ENCODE measurements at regions not wholly inside any gene's neighbourhood (a gene's known extent, or its start where the extent isn't known, plus 50 kb on each side); places are given as distances from the start of the nearest gene placed in this dataset.
"Not testable (repeated sequence)": the region's sequence is repeated elsewhere in the genome, so short reads cannot be mapped to it uniquely, and the experiment has no call there.

DNA sequence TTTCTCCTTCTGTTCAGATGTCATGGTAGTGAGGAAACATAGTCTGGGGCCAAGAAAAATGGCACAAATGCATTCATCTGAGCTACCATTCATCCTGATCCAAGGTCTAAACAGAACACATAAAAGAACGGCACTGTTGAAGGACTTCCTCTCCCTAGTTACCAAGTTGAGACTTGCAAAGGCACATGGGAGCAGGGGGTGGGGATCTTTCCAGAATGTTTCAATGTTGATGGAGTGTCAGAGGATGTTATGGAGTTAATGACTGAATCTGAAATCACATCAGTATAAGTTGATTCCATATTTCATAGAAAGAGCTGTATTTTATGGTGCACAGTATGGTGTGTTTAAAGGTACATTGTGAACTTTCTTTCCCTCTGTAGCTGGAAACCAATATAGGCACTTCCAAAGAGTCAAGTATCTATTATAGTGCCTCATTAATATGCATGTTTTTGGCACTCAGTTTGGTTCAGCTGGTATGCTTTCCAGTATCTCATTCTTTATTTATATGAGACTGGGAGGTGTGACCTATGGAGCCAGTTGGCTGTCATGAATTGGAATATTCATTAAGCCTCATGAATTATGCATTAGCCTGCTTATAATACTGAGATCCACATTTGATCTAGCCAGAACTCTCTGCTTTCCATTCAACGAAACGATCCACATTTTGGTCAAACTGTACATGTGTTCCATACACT, 603.0 kb downstream of the NR2F1-AS1 start:
- no peak for FAIRE-seq

DNA sequence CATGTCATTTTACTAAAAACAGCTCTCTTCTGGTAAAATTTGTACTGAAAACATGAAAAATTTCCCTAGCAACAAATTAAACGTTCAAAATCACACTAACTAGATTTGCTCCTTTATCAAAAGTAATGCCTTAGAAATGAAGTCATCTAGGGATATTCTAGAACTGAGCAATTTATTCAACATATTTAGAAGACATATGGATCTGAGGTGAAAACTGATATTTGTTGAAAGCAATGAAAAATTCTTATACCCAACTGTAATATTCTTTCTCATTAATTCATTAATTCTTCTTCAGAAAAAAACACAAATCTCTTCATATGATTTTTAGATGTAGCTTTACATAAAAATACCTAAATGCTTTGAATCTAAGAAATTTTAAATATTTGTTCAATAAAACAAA, 604.9 kb downstream of the NR2F1-AS1 start:
- no peak for FAIRE-seq

DNA sequence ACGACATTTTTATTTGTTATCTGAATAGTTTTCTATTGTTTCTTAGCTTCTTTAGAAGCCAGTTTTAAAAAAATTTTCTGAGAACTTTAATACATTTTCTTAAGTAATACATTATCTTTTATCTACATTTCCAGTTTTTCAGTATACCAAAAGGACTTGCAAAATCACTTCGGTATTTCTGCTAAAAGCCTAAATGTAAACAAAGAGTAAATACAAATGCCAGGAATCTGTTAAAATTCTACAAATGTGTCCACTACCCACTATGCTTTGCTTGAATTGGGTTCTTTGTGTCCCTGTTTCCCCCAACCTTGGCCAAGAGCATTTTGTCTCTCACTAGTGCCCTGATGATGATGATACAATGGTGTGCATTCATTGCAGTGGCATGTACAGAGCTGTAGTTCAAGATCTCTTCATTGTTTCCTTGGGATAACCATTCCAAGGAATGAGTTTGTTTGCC, 611.2 kb downstream of the NR2F1-AS1 start:
- FAIRE-seq, result no peak

DNA sequence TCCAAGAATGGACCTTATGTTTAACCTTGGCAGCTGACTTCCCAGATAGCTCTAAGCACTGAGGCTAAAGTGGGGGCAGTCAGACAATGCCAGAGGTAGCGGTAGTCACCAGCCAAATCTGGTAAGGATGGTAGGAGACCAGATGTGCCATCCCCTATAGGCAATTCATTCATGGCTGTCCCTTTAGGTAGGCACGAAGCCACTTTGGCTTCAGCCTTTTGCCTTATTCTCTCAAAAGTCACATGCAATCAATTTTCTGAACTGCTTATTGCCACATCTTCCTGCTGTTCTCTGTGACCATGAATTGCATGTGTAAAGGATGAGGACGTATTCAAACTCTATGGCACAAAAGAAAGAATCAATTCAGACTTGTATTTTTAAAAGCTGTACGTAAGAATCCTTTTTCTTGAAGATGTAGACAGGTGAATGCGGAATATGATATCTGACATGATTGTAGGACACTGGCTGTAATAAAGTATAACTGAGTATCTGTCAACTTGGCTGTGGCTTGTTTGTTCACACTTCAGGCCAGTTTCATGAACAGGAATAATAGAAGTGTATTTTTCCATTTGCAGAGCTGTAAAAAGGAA, 611.7 kb downstream of the NR2F1-AS1 start:
- FAIRE-seq, result no peak

DNA sequence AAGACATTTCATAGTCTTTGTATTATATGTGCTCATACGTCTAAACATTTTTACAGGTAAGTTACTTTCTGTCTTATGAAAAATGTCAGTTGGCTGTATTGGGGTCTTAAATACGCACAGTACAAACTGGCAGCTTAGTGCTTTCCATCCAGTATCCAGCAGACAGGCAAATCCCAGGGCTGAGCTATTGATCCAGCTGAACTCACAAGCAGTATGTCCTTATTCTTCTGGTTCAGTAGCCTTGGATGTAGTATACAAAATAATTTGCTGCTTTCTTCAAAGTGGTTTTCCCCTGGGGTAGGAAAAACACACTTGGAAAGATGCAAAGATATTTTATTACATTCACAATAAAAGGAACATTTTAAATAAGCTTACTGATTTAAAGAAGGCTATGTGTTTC, 617.2 kb downstream of the NR2F1-AS1 start:
- FAIRE-seq, result no peak

DNA sequence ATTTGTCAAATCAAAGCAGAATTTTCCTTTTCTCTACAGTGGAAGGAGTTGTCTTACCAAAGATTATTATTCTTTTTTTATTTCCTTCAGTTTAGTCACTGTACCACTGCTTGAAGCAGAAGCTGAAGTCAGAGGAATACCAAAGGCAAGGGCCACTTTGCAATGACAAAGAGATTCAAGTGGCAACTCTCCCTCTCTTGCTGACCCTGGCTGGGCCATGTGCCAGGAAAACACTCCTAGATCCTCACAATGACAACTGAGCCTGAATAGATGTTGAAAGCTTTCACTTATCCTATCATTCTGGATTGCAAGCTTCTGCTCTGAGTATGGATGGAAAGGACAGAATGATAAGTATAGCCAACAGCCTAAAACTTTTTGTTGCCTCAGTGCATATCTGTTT, 618.3 kb downstream of the NR2F1-AS1 start:
- no peak for FAIRE-seq

DNA sequence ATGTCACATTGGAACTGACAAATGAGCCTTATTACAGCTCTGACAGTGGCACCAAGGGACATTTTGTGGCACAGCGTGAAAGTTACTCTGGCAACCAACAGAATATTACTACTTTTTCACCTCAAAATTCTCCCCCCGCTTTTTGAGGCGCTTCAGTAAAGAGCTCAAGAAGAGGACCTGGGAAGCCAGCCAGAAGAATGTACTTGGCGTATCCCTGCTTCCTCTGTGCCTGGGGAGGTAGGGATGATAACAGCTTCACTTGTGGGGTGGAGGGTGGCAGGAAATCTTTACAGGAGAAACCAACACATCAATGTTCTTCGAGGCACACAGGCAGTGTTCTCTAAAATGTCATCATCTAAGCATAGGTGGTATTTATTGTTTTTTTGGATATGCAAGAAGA, 624.1 kb downstream of the NR2F1-AS1 start:
- no peak for FAIRE-seq

DNA sequence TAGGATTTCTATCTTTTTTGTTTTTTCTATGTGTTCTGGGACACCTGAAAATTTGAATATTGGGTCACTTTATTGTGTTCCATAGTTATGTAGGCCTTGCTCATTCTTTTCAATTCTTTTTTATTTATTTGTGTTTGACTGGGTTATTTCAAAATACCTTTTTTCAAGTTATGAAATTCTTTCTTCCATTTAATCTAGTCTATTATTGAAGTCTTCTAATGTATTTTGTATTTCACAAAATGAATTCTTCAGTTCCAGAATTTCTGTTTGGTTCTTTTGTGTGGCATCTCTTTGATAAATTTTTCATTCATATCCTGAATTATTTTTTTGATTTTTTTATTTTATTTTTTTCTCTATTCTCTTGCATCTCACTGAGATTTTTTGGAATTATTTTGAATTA, 628.8 kb downstream of the NR2F1-AS1 start:
- FAIRE-seq, result peak; percentile 27

DNA sequence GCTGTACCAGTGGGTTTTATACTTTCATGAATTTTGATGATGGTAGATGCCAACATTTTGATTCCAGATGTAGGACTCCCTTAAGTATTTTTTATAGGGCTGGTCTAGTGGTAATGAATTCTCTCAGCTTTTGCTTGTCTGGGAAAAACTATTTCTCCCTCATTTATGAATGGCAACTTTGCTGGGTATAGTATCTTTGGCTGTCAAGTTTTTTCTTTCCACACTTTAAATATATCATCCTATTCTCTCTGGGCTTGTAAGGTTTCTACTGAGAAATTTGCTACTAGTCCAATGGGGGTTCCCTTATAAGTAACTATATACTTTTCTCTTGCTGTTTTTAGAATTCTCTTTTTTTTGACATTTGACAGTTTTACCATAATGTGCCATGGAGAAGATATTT, 629.3 kb downstream of the NR2F1-AS1 start:
- no peak for FAIRE-seq

DNA sequence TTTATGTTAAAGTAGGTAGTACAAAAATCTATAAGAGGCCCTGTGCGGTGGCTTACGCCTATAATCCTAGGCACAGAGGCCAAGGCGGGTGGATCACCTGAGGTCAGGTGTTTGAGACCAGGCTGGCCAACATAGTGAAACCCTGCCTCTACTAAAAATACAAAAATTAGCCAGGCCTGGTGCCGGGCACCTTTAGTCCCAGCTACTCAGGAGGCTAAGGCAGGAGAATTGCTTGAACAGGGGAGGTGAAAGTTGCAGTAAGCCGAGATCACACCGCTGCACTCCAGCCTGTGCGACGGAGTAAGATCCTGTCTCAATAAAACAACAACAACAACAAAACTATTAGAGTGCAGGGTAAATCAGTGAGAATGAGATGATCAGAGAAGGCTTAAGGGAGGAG, 634.5 kb downstream of the NR2F1-AS1 start:
- no peak for FAIRE-seq

DNA sequence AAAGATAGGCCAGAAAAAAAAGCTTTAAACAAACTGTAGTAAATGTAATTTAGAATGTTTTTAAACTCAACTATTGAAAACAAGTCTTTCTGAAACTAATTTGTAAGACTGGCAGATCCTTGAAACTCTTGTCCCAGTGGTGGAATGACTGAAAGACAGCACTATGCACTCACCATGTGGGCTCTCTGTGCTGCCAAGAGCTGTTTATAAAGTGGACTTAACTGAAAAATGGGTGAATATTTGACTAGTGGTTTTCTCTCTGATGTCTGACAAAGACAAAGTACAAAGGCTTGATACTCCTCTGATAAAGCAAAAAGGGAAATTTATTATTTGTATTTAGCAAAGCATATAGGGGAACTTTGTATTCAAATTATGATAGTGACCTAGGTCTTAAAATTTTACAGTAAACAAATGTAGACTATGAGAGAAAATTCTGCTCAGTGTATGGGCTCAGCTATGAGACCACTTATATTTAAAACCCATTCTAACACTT, 635.4 kb downstream of the NR2F1-AS1 start:
- FAIRE-seq, result no peak

DNA sequence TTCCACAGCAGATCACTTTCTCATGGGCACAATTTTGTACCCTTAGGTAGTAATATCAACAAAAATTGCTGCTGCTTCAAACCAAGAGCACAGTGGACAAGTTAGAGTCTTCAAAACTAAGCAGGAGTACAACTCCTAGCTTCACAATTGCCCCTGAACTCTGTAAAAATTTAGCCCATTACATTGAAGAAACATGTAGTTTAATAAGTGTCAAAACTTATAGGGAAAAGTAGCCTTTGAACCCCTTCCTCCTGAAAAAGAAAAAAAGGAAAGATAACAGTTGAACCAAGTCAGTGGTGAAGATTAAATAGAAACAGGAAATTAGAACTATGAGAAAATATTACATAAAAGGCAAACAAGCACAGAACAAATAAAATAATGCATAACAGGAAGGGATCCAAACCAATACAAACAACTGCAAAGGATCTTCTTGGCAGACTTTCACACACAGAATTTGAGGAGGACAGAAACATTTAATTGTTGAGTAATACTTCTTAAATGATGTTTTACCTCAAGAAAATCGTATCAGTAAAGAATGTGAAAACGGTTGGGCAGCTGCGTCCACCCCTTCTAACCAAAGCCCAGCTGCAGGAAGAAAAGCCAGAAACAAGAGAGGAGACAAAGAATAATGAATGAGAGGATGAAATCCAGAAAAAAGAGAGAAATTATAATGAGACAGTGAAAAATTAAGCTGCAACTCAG, 636.0 kb downstream of the NR2F1-AS1 start:
- FAIRE-seq, result no peak

DNA sequence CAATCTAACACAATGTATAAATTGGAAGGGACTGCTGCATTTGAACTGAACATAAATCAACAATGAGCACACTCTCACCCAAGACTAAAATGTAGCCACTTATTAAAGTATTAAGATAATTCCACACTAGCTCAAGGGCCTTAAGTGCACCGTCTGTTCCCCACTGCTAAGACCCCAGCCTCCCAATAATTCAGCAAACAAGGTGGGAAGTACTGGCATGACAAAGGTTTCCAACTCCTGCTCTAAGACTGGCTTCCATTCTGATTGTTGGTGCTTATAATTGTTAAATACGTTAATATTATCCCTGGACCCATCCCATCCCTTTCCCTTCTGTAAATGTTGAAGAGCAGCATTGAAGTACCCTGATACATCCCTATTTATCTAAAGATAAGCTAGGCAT, 636.7 kb downstream of the NR2F1-AS1 start:
- no peak for FAIRE-seq

DNA sequence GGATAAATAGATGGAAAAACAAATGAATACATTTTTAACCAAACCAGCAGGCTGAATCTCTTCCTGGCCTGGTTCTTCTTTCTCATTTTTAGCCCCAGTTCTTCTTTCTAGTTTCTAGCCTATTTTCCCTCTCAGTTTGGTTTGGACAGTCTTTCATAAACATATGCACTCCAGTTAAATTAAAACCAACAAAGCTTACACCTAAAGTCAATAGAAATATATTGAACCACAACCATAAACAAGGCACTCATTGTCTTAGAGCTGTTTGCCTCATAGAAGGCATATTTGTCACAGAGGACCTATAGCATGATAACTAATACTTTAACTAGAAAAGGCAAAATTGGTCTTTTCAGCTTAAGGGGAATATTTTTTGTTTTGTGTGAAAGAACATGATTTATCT, 638.3 kb downstream of the NR2F1-AS1 start:
- no peak for FAIRE-seq

DNA sequence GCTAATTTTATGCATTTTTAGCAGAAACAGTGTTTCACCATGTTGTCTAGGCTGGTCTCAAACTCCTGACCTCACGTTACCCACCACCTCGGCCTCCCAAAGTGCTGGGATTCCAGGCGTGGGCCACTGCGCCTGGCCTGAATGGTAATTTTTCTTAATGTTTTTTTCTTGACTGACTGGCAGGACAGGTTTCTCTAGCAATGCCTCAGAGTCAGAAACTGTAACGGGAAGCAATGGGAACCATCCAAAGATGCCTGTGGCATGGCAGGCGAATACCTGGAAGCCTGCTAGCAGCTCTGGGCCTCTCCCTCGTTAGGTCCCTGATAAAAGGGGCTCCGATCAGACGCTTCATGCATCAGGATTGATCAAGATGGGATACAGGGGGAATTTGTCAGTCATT, 639.2 kb downstream of the NR2F1-AS1 start:
- FAIRE-seq, result no peak

DNA sequence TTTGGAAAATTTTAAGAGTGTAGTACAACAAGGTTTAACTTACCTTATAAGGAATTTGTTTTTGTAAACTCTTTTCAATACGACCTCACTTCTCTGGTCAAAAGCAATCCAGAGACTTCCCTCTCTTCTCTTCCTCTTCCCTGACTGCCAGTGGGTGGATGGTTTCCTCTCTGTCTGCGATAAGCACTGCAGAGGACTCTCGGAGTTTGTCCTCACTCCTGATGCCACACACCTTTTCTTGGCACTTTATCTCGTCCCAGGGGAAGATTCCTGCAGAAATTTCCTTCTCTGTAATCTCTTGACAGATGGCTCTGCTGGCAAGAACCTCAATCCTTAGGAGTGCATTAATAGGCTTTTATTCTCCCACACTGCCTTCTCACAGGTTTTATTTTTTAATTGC, 641.6 kb downstream of the NR2F1-AS1 start:
- FAIRE-seq, result no peak

DNA sequence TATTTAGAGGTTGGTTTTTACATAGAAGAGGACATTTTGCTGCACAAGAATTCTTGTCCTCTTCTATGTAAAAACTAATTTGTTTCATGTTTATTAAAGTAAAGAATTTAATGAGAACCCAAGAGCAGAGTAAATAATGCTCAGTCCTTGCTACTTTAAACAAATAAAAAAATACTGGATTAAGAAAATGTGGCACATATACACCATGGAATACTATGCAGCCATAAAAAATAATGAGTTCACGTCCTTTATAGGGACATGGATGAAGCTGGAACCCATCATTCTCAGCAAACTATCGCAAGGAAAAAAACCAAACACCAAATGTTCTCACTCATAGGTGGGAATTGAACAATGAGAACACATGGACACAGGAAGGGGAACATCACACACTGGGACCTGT, 643.6 kb downstream of the NR2F1-AS1 start:
- FAIRE-seq, result not testable (repeated sequence)

DNA sequence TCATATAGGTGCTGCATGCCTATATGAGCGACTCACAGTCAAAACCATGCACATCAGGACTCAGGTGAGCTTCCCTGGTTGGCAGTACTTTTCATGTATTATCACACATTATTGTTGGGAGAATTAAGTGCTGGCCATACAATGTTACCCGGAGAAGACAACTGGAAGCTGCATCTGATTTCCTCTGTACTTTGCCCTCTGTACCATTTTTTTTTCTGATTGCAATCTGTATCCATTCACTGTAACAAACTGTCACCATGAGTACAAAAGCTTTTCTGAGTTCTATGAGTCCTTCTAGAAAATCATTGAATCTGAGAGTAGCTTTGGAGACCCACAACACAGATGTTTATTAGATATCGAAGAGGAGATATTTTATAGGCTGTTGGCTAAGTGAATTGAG, 651.0 kb downstream of the NR2F1-AS1 start:
- no peak for FAIRE-seq

DNA sequence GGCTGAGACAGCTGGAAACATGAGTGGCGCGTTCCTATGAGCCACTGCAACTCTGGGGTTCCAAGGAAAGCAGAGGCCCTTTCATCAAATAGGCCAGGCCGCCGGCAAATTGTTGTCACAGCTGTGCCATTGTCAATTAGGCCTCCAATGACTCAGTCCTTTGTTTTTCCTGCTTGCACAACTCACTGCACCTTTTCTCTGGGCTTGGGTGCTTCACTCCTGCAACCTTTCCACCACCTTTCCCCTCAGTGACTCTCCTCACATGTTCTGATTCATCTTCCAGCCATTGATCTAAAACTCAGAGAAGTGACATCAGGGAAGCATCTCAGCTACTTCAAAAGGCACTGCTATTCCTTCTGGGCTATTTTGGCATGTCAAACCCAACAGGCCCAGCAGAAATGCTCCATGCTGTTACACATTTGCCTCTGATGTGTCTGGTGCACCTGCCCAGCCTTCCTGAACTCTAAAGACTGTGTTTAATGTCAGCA, 653.7 kb downstream of the NR2F1-AS1 start:
- no peak for FAIRE-seq

DNA sequence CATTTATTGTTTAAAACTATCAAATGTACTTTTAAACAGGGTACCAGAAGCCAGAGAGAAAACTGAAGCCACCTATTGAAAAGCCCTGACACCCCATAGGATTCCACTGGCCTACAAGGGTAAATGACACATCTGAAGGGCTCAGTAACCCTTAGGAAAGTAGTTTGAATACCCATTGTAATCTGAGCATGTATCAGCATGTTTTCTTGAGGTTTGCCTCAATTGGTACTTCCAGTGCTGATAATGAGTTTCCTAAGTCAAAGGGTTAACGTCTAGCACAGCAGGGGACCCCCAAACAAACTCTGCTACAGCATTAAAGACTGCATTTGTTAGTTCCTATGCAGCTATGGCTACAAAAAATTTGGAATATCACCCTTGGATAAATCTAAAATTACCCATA, 657.1 kb downstream of the NR2F1-AS1 start:
- no peak for FAIRE-seq

DNA sequence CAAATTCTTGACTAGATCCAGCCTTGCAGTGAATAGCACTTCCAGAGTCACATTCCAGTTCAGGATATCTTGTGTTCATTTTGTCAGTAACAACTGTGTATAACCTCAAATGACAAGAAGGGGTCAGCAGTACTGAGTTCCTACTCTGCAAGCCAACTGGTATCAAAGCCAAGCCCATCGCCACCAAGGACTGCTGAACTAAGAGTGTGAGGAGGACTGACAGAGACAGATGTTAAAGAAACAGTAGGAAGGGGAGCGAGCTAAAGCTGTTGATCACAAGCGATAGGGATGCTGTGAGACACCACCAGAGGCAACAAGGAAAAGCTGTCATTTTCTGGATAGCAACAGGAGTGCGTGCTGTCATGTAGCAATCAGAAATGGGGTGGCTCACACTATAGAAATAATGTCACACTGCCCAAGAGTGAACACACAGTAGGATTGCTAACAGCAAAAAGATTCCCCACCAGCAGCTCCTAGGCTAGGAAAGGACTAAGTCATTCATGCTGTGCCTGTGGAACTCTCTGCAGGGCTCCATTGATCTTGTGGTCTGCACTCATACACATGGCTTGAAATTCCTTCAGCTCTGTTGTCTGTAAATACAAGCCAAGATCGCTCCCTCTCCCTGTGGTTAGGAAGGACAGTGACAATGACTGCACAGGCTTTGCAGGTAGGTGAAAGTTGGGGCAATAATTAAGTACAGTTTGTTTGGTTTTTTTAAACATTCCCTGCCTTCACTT, 658.6 kb downstream of the NR2F1-AS1 start:
- no peak for FAIRE-seq

DNA sequence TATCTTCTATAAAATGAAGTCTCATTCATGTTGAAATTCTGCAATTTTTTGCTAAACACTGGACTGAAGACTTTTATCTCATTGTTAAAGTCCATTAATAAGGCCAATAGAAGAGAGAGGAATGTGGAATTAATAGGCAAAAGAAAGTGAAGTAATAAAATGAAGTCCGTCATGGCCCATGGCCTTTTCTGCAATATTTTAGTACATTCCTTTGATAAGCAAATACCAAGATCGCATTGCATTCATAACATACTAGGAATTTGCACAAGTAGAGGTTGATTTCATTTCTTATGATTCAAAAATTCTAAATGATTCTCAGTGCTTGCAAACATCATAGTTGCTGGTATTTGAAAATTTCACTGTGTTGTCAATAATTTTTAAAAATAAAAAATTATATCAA, 664.0 kb downstream of the NR2F1-AS1 start:
- FAIRE-seq, result no peak

DNA sequence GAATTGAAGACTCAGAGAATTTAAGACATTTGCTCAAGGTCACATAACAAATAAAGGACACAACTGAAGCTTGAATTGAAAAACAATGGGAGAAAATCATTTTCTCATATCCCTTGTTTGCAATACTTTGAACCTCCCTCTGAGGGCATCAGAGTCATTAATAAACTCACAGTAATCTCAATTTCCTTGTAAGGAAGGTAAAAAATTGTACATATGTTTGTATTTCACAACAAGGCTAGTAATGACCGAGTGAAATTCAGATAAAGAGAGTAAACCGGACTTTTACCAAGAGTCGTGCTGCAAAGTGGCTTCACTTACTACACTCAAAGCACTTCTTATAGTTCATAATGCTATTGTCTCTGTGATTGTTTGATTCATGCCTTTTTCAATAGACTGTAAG, 665.0 kb downstream of the NR2F1-AS1 start:
- FAIRE-seq, result no peak
